ENCODE measurements at regions not wholly inside any gene's neighbourhood (a gene's known extent, or its start where the extent isn't known, plus 50 kb on each side); places are given as distances from the start of the nearest gene placed in this dataset.

DNA sequence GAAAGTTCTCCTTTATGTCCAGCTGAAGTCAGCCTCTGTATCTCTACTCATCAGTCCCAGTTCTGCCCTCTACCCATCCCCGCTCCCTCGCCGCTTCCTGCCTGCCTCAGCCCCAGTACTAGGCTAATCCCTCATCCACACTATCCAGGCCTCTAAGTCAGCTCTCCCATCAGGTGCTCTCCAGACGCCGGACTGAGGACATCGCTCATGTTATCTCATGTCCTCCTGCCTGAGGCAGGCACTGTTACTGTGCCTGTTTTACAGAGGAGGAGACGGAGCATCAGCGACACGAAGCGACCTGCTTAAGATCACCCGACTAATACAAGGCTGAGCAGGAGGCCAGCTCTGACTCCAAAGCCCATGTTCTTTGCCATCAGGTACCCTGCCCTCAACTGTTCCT, 57.3 kb upstream of the RUNX3 start:
- TF ChIP-seq POLR2AphosphoS5 (IDR thresholded peaks at IDR 0.05; ENCODE audit: low read depth, low read length) = no peak
- no peak for TF ChIP-seq TAF1 (IDR thresholded peaks at IDR 0.05; ENCODE audit: low read depth, low read length)
